ENCODE measurements at regions not wholly inside any gene's neighbourhood (a gene's known extent, or its start where the extent isn't known, plus 50 kb on each side); places are given as distances from the start of the nearest gene placed in this dataset.

DNA sequence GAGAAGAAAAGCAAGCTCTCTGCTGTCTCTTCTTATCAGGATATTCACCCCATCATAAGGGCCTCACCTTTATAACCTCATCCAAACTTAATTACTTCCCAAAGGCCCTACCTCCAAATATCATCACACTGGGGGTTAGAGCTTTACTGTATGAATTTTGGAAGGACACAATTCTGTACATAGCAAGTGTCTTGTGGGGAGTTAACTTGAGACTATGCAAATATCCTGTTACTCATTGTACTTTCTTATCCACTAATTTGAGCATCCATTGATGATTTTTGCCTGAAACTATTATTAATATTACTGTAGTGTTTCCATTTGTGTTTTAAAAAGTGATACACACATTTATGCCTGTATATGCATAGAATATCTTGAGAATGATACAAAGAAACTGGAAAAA, 129.1 kb upstream of the IVNS1ABP start:
- peaks cover 2% of the 10 kb centered on the region for H3K9me3 Mint-ChIP-seq

DNA sequence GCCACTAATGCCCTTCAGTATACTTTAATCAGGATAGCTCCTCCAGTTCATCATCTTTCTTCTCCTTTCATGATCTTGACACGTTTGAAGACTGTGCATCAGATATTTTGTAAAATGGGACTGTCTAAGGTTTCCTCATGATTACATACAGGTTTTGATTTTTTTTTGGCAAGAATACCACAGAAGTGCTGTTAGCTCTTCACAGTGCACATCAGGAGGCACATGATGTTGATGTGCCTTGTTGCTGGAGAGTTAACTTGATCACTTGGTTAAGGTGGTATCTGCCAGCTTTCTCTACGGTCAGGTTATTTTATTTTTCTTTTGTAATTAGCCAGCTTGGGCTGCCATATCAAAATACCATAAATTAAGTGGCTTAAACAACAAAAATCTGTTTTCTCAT, 128.6 kb upstream of the IVNS1ABP start:
- no peaks in the 10 kb centered on the region for H3K36me3 Mint-ChIP-seq (ENCODE audit: low read depth)
- TF ChIP-seq, protein P1, sequence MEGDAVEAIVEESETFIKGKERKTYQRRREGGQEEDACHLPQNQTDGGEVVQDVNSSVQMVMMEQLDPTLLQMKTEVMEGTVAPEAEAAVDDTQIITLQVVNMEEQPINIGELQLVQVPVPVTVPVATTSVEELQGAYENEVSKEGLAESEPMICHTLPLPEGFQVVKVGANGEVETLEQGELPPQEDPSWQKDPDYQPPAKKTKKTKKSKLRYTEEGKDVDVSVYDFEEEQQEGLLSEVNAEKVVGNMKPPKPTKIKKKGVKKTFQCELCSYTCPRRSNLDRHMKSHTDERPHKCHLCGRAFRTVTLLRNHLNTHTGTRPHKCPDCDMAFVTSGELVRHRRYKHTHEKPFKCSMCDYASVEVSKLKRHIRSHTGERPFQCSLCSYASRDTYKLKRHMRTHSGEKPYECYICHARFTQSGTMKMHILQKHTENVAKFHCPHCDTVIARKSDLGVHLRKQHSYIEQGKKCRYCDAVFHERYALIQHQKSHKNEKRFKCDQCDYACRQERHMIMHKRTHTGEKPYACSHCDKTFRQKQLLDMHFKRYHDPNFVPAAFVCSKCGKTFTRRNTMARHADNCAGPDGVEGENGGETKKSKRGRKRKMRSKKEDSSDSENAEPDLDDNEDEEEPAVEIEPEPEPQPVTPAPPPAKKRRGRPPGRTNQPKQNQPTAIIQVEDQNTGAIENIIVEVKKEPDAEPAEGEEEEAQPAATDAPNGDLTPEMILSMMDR (conservative IDR thresholded peaks at IDR 0.05): no peak
- peaks cover 3% of the 10 kb centered on the region for H3K4me1 Mint-ChIP-seq
- no peak overlapping the region for H3K4me3 Mint-ChIP-seq
- peaks cover 2% of the 10 kb centered on the region for H3K9me3 Mint-ChIP-seq
- peak overlapping the region; percentile 10 for H3K27ac Mint-ChIP-seq (ENCODE audit: unreplicated experiment)
- no peaks in the 10 kb centered on the region for H3K27me3 Mint-ChIP-seq (ENCODE audit: low read depth)
- DNase-seq (ENCODE audit: low read depth, low spot score): no peak

More for the DNA sequence above, 129.1 kb upstream of the IVNS1ABP start:
- Mint-ChIP-seq H3K4me3 (no peak overlapping the region), H3K27me3 (ENCODE audit: low read depth) (no peaks in the 10 kb centered on the region), H3K36me3 (ENCODE audit: low read depth) (no peaks in the 10 kb centered on the region), H3K27ac (ENCODE audit: unreplicated experiment) (no peak overlapping the region), H3K4me1 (peaks cover 3% of the 10 kb centered on the region)
- TF ChIP-seq, protein P1 (conservative IDR thresholded peaks at IDR 0.05): no peak
- no peak for DNase-seq (ENCODE audit: low read depth, low spot score)

DNA sequence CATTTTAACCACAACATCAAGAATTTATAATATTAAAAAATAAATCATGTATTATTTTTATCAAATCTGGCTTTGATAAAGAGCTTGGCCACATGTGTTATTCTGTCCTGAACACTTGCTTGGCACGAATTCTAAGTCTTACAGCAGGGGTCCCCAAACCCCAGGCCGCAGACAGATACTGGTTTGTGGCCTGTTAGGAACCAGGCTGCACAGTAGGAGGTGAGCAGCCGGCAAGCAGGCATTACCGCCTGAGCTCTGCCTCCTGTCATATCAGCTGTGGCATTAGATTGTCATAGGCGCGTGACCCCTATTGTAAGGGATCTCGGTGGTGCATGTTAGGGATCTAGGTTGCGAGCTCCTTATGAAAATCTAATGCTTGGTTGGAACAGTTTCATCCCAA, 127.6 kb upstream of the IVNS1ABP start:
- H3K9me3 Mint-ChIP-seq: peaks cover 2% of the 10 kb centered on the region
- TF ChIP-seq, protein P1 (conservative IDR thresholded peaks at IDR 0.05): no peak
- H3K27ac Mint-ChIP-seq (ENCODE audit: unreplicated experiment): no peak overlapping the region
- H3K27me3 Mint-ChIP-seq (ENCODE audit: low read depth): no peaks in the 10 kb centered on the region
- peaks cover 3% of the 10 kb centered on the region for H3K4me1 Mint-ChIP-seq
- no peaks in the 10 kb centered on the region for H3K36me3 Mint-ChIP-seq (ENCODE audit: low read depth)
- H3K4me3 Mint-ChIP-seq: no peak overlapping the region
- DNase-seq (ENCODE audit: low read depth, low spot score): no peak

DNA sequence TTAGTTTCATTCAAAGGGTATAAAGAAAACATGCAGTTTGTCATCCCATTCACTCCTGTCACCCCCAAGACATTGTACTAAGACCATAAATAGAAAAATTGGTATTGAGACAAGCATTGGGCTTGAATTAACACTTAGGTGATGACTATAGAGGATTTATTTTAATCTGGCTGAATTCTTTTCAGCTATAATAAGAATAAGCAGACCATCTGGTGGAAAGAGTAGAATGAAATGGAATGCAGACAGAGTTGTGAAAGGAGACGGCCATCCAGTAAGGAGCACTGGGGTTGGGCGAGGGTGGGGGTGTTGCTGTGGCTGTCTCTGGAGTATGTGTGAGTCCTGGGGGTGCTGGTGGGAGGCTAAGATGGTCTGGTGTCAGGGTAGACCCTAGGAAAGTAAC, 125.0 kb upstream of the IVNS1ABP start:
- DNase-seq (ENCODE audit: low read depth, low spot score): no peak
- H3K9me3 Mint-ChIP-seq: no peaks in the 10 kb centered on the region
- H3K4me3 Mint-ChIP-seq: no peak overlapping the region
- TF ChIP-seq, protein P1 (conservative IDR thresholded peaks at IDR 0.05): no peak
- H3K4me1 Mint-ChIP-seq: peaks cover 3% of the 10 kb centered on the region
- no peaks in the 10 kb centered on the region for H3K27me3 Mint-ChIP-seq (ENCODE audit: low read depth)
- no peak overlapping the region for H3K27ac Mint-ChIP-seq (ENCODE audit: unreplicated experiment)
- H3K36me3 Mint-ChIP-seq (ENCODE audit: low read depth): no peaks in the 10 kb centered on the region

DNA sequence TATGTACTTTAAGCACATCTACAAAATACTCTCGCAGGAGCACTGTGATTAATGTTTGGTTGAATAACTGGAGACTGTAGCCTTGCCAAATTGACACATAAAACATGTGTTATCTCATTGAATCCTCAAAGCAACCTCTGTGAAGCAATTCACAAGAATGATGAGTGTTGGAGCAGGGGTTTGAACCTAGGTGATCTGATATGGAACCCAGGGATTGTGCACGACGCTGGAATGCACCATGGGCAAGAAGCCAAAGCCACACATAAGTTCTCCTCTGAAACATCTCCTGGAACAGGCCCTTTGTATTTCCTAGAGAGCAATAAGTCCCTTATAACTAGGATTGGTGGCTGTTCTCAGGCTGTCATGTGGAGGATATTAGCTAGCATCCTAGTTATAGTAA, 124.6 kb upstream of the IVNS1ABP start:
- H3K4me3 Mint-ChIP-seq: no peak overlapping the region
- peak overlapping the region; percentile 58 for H3K27ac Mint-ChIP-seq (ENCODE audit: unreplicated experiment)
- H3K4me1 Mint-ChIP-seq: peaks cover 3% of the 10 kb centered on the region
- no peak for DNase-seq (ENCODE audit: low read depth, low spot score)
- no peaks in the 10 kb centered on the region for H3K9me3 Mint-ChIP-seq
- TF ChIP-seq, protein P1 (conservative IDR thresholded peaks at IDR 0.05): no peak
- no peaks in the 10 kb centered on the region for H3K27me3 Mint-ChIP-seq (ENCODE audit: low read depth)
- H3K36me3 Mint-ChIP-seq (ENCODE audit: low read depth): no peaks in the 10 kb centered on the region

DNA sequence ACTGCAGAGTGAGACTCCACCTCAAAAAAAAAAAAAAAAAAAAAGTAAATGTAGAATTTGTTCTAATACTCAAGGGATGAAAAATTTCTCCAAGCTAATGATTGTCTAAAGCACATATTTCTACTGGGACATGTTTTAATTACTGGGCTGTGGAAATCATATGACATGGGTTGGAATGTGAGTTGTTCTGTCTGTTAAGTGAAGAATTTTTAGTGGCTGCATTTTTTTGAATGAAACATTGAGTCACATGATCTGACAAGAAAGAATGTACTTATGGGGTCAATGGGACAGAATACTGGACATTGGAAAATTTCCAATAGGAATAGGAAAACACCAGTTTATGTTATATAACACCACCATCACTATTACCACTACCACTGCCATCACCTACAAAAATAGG, 123.8 kb upstream of the IVNS1ABP start:
- Mint-ChIP-seq H3K4me1 (no peaks in the 10 kb centered on the region), H3K9me3 (no peaks in the 10 kb centered on the region), H3K27me3 (ENCODE audit: low read depth) (no peaks in the 10 kb centered on the region), H3K36me3 (ENCODE audit: low read depth) (no peaks in the 10 kb centered on the region), H3K27ac (ENCODE audit: unreplicated experiment) (no peak overlapping the region), H3K4me3 (no peak overlapping the region)
- DNase-seq (ENCODE audit: low read depth, low spot score): no peak
- TF ChIP-seq, protein P1 (conservative IDR thresholded peaks at IDR 0.05): no peak
